ENCODE measurements at regions not wholly inside any gene's neighbourhood (a gene's known extent, or its start where the extent isn't known, plus 50 kb on each side); places are given as distances from the start of the nearest gene placed in this dataset.

GRCh38 chr3:134302674-134303073 is 52.0 kb upstream of the RYK start:
- ChIA-PET CTCF (interaction anchor here (0.6 to 2.5 kb wide), 5 partner anchors 27 to 223 kb away, joined by 3 to 31 read pairs (median 3); no protein-coding TSS in a partner anchor), POLR2A (no interaction called here)
- H3K36me3 ChIP-seq (ENCODE audit: control insufficient read depth in 2 of 2, insufficient read depth in 1 of 2, low read length in 2 of 2): no peaks in the 10 kb centered on the region
- H3K4me3 ChIP-seq (ENCODE audit: low read depth, low read length): no peak overlapping the region
- H3K27ac ChIP-seq (ENCODE audit: extremely low read depth, low read depth, low read length): no peak overlapping the region
- TF ChIP-seq KLF9 (tag by site-specific recombination; IDR thresholded peaks at IDR 0.05; ENCODE audit: low read depth) (no peak), ZEB2 (tag by site-specific recombination; IDR thresholded peaks at IDR 0.05) (no peak), ZNF2 (tag by site-specific recombination; IDR thresholded peaks at IDR 0.05) (no peak), ZNF157 (tag by site-specific recombination; IDR thresholded peaks at IDR 0.05) (no peak), ZNF624 (tag by site-specific recombination; IDR thresholded peaks at IDR 0.05) (no peak), KLF16 (tag by site-specific recombination; IDR thresholded peaks at IDR 0.05) (no peak), ZNF202 (tag by site-specific recombination; IDR thresholded peaks at IDR 0.05; ENCODE audit: borderline replicate concordance) (no peak), GLI2 (tag by site-specific recombination; IDR thresholded peaks at IDR 0.05; ENCODE audit: borderline replicate concordance, low read depth) (no peak)
- TF ChIP-seq, protein P1, sequence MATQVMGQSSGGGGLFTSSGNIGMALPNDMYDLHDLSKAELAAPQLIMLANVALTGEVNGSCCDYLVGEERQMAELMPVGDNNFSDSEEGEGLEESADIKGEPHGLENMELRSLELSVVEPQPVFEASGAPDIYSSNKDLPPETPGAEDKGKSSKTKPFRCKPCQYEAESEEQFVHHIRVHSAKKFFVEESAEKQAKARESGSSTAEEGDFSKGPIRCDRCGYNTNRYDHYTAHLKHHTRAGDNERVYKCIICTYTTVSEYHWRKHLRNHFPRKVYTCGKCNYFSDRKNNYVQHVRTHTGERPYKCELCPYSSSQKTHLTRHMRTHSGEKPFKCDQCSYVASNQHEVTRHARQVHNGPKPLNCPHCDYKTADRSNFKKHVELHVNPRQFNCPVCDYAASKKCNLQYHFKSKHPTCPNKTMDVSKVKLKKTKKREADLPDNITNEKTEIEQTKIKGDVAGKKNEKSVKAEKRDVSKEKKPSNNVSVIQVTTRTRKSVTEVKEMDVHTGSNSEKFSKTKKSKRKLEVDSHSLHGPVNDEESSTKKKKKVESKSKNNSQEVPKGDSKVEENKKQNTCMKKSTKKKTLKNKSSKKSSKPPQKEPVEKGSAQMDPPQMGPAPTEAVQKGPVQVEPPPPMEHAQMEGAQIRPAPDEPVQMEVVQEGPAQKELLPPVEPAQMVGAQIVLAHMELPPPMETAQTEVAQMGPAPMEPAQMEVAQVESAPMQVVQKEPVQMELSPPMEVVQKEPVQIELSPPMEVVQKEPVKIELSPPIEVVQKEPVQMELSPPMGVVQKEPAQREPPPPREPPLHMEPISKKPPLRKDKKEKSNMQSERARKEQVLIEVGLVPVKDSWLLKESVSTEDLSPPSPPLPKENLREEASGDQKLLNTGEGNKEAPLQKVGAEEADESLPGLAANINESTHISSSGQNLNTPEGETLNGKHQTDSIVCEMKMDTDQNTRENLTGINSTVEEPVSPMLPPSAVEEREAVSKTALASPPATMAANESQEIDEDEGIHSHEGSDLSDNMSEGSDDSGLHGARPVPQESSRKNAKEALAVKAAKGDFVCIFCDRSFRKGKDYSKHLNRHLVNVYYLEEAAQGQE (tag by site-specific recombination; IDR thresholded peaks at IDR 0.05): no peak
- H3K4me1 ChIP-seq (ENCODE audit: control insufficient read depth, insufficient read depth, low read length): no peaks in the 10 kb centered on the region
- H3K9me3 ChIP-seq (ENCODE audit: control insufficient read depth, insufficient read depth, low read depth, low read length): no peaks in the 10 kb centered on the region

GRCh38 chr3:134300520-134300919 is 49.9 kb upstream of the RYK start:
- Histone ChIP-seq H3K9me3 (ENCODE audit: control insufficient read depth, insufficient read depth, low read depth, low read length) (no peaks in the 10 kb centered on the region), H3K27ac (ENCODE audit: extremely low read depth, low read depth, low read length) (no peak overlapping the region), H3K36me3 (ENCODE audit: control insufficient read depth in 2 of 2, insufficient read depth in 1 of 2, low read length in 2 of 2) (no peaks in the 10 kb centered on the region), H3K4me3 (ENCODE audit: low read depth, low read length) (no peak overlapping the region), H3K4me1 (ENCODE audit: control insufficient read depth, insufficient read depth, low read length) (no peaks in the 10 kb centered on the region)
- ChIA-PET CTCF (interaction anchor here (0.9 to 2.4 kb wide), 3 partner anchors 77 to 368 kb away, joined by 3 to 10 read pairs (median 5); no protein-coding TSS in a partner anchor), POLR2A (no interaction called here)
- no peak for TF ChIP-seq OSR2 (tag by site-specific recombination; IDR thresholded peaks at IDR 0.05)
- no peak for TF ChIP-seq ZNF354C (tag by site-specific recombination; IDR thresholded peaks at IDR 0.05; ENCODE audit: borderline replicate concordance, low read depth)
- no peak for TF ChIP-seq ZNF148 (tag by site-specific recombination; IDR thresholded peaks at IDR 0.05; ENCODE audit: borderline replicate concordance)
- no peak for TF ChIP-seq ZBTB11 (tag by site-specific recombination; conservative IDR thresholded peaks at IDR 0.05; ENCODE audit: low read depth)
- no peak for TF ChIP-seq ZNF514 (tag by site-specific recombination; IDR thresholded peaks at IDR 0.05)
- no peak for TF ChIP-seq ZNF274 (IDR thresholded peaks at IDR 0.05; ENCODE audit: low read length)
- TF ChIP-seq ZNF274 (tag by site-specific recombination; IDR thresholded peaks at IDR 0.05; ENCODE audit: borderline replicate concordance): no peak
- no peak for TF ChIP-seq ZNF266 (tag by site-specific recombination; IDR thresholded peaks at IDR 0.05; ENCODE audit: low read depth)
- TF ChIP-seq ZNF24 (tag by site-specific recombination; IDR thresholded peaks at IDR 0.05): no peak
- TF ChIP-seq TSHZ1 (tag by site-specific recombination; IDR thresholded peaks at IDR 0.05; ENCODE audit: borderline replicate concordance): no peak
- no peak for TF ChIP-seq KLF16 (tag by site-specific recombination; IDR thresholded peaks at IDR 0.05)
- no peak for TF ChIP-seq ZNF398 (tag by site-specific recombination; IDR thresholded peaks at IDR 0.05)

Measured in HEK293 (cell line).